ENCODE measurements at regions not wholly inside any gene's neighbourhood (a gene's known extent, or its start where the extent isn't known, plus 50 kb on each side); places are given as distances from the start of the nearest gene placed in this dataset.

- Mint-ChIP-seq H3K27ac (no peak overlapping the region), H3K4me3 (no peak overlapping the region), H3K36me3 (no peaks in the 10 kb centered on the region), H3K9me3 (peaks cover 2 to 32% (median 5%) of the 10 kb centered on the region in 7 donors), H3K27me3 (no peaks in the 10 kb centered on the region), H3K4me1 (no peaks in the 10 kb centered on the region)
- Histone ChIP-seq H3K9me3 (ENCODE audit: control insufficient read depth in 2 of 2, low read length in 2 of 2) (no peaks in the 10 kb centered on the region), H3K4me3 (ENCODE audit: low read depth, low read length) (no peak overlapping the region), H3K36me3 (ENCODE audit: control insufficient read depth, insufficient read depth, low read length) (no peaks in the 10 kb centered on the region), H3K4me1 (ENCODE audit: control insufficient read depth, insufficient read depth, low read length, poor library complexity, severe bottlenecking) (no peaks in the 10 kb centered on the region), H3K27me3 (ENCODE audit: control insufficient read depth, insufficient read depth, low read length) (no peaks in the 10 kb centered on the region), H3K27ac (ENCODE audit: insufficient read depth, low read length, poor library complexity, severe bottlenecking) (no peak overlapping the region)
- DNase-seq (no peak), ATAC-seq (ENCODE audit: low read depth in 2 of 2) (no peak)
Measured at GRCh38 chr18:73147590-73147989, 279.8 kb upstream of the NETO1 start.

- no peak overlapping the region for H3K4me3 Mint-ChIP-seq
- ATAC-seq (ENCODE audit: low read depth in 2 of 2) (no peak), DNase-seq (no peak)
- H3K9me3 Mint-ChIP-seq: peaks cover 0 to 28% (median 5%) of the 10 kb centered on the region in 7 donors
- H3K27me3 Mint-ChIP-seq: no peaks in the 10 kb centered on the region
- Histone ChIP-seq H3K36me3 (ENCODE audit: control insufficient read depth, insufficient read depth, low read length) (no peaks in the 10 kb centered on the region), H3K9me3 (ENCODE audit: control insufficient read depth in 2 of 2, low read length in 2 of 2) (no peaks in the 10 kb centered on the region), H3K27ac (ENCODE audit: insufficient read depth, low read length, poor library complexity, severe bottlenecking) (no peak overlapping the region), H3K4me3 (ENCODE audit: low read depth, low read length) (no peak overlapping the region), H3K27me3 (ENCODE audit: control insufficient read depth, insufficient read depth, low read length) (no peaks in the 10 kb centered on the region), H3K4me1 (ENCODE audit: control insufficient read depth, insufficient read depth, low read length, poor library complexity, severe bottlenecking) (no peaks in the 10 kb centered on the region)
- no peaks in the 10 kb centered on the region for H3K4me1 Mint-ChIP-seq
- no peak overlapping the region for H3K27ac Mint-ChIP-seq
- no peaks in the 10 kb centered on the region for H3K36me3 Mint-ChIP-seq
Measured at GRCh38 chr18:73144030-73144429, 276.2 kb upstream of the NETO1 start.

GRCh38 chr18:73136134-73136533, 268.3 kb upstream of the NETO1 start:
- Mint-ChIP-seq H3K4me1 (no peaks in the 10 kb centered on the region), H3K36me3 (no peaks in the 10 kb centered on the region), H3K9me3 (peaks cover 0 to 7% (median 3%) of the 10 kb centered on the region in 7 donors), H3K4me3 (no peak overlapping the region), H3K27me3 (no peaks in the 10 kb centered on the region), H3K27ac (no peak overlapping the region)
- Histone ChIP-seq H3K9me3 (ENCODE audit: control insufficient read depth in 2 of 2, low read length in 2 of 2) (peaks cover 0 to 6% of the 10 kb centered on the region in 2 experiments), H3K4me3 (ENCODE audit: low read depth, low read length) (no peak overlapping the region), H3K27me3 (ENCODE audit: control insufficient read depth, insufficient read depth, low read length) (no peaks in the 10 kb centered on the region), H3K27ac (ENCODE audit: insufficient read depth, low read length, poor library complexity, severe bottlenecking) (no peak overlapping the region), H3K36me3 (ENCODE audit: control insufficient read depth, insufficient read depth, low read length) (no peaks in the 10 kb centered on the region), H3K4me1 (ENCODE audit: control insufficient read depth, insufficient read depth, low read length, poor library complexity, severe bottlenecking) (no peaks in the 10 kb centered on the region)
- DNase-seq: no peak
- no peak for ATAC-seq (ENCODE audit: low read depth in 2 of 2)

- no peak for ATAC-seq (ENCODE audit: low read depth in 2 of 2)
- no peak overlapping the region for H3K4me3 ChIP-seq (ENCODE audit: low read depth, low read length)
- no peaks in the 10 kb centered on the region for H3K4me1 ChIP-seq (ENCODE audit: control insufficient read depth, insufficient read depth, low read length, poor library complexity, severe bottlenecking)
- no peaks in the 10 kb centered on the region for H3K36me3 ChIP-seq (ENCODE audit: control insufficient read depth, insufficient read depth, low read length)
- no peaks in the 10 kb centered on the region for H3K36me3 Mint-ChIP-seq
- peaks cover 0 to 17% (median 5%) of the 10 kb centered on the region in 7 donors for H3K9me3 Mint-ChIP-seq
- H3K9me3 ChIP-seq (ENCODE audit: control insufficient read depth in 2 of 2, low read length in 2 of 2): peaks cover 0 to 7% of the 10 kb centered on the region in 2 experiments
- H3K27ac ChIP-seq (ENCODE audit: insufficient read depth, low read length, poor library complexity, severe bottlenecking): no peak overlapping the region
- no peaks in the 10 kb centered on the region for H3K27me3 Mint-ChIP-seq
- no peak overlapping the region for H3K27ac Mint-ChIP-seq
- no peaks in the 10 kb centered on the region for H3K4me1 Mint-ChIP-seq
- H3K27me3 ChIP-seq (ENCODE audit: control insufficient read depth, insufficient read depth, low read length): no peaks in the 10 kb centered on the region
- no peak overlapping the region for H3K4me3 Mint-ChIP-seq
- DNase-seq: no peak
Measured at GRCh38 chr18:73124175-73124574, 256.4 kb upstream of the NETO1 start.

GRCh38 chr18:73121207-73121606, 253.4 kb upstream of the NETO1 start:
- Mint-ChIP-seq H3K36me3 (no peaks in the 10 kb centered on the region), H3K9me3 (peaks cover 0 to 17% (median 5%) of the 10 kb centered on the region in 7 donors), H3K4me3 (no peak overlapping the region), H3K27me3 (no peaks in the 10 kb centered on the region), H3K4me1 (no peaks in the 10 kb centered on the region), H3K27ac (no peak overlapping the region)
- Histone ChIP-seq H3K36me3 (ENCODE audit: control insufficient read depth, insufficient read depth, low read length) (no peaks in the 10 kb centered on the region), H3K9me3 (ENCODE audit: control insufficient read depth in 2 of 2, low read length in 2 of 2) (peaks cover 0 to 7% of the 10 kb centered on the region in 2 experiments), H3K4me1 (ENCODE audit: control insufficient read depth, insufficient read depth, low read length, poor library complexity, severe bottlenecking) (no peaks in the 10 kb centered on the region), H3K27ac (ENCODE audit: insufficient read depth, low read length, poor library complexity, severe bottlenecking) (no peak overlapping the region), H3K4me3 (ENCODE audit: low read depth, low read length) (no peak overlapping the region), H3K27me3 (ENCODE audit: control insufficient read depth, insufficient read depth, low read length) (no peaks in the 10 kb centered on the region)
- no peak for DNase-seq
- no peak for ATAC-seq (ENCODE audit: low read depth in 2 of 2)

GRCh38 chr18:73120626-73121025, 252.8 kb upstream of the NETO1 start:
- Histone ChIP-seq H3K36me3 (ENCODE audit: control insufficient read depth, insufficient read depth, low read length) (no peaks in the 10 kb centered on the region), H3K27me3 (ENCODE audit: control insufficient read depth, insufficient read depth, low read length) (no peaks in the 10 kb centered on the region), H3K4me1 (ENCODE audit: control insufficient read depth, insufficient read depth, low read length, poor library complexity, severe bottlenecking) (no peaks in the 10 kb centered on the region), H3K4me3 (ENCODE audit: low read depth, low read length) (no peak overlapping the region), H3K9me3 (ENCODE audit: control insufficient read depth in 2 of 2, low read length in 2 of 2) (peaks cover 0 to 7% of the 10 kb centered on the region in 2 experiments), H3K27ac (ENCODE audit: insufficient read depth, low read length, poor library complexity, severe bottlenecking) (no peak overlapping the region)
- Mint-ChIP-seq H3K4me3 (no peak overlapping the region), H3K27me3 (no peaks in the 10 kb centered on the region), H3K27ac (no peak overlapping the region), H3K9me3 (peaks cover 0 to 17% (median 5%) of the 10 kb centered on the region in 7 donors), H3K36me3 (no peaks in the 10 kb centered on the region), H3K4me1 (no peaks in the 10 kb centered on the region)
- DNase-seq (no peak), ATAC-seq (ENCODE audit: low read depth in 2 of 2) (no peak)

GRCh38 chr18:73119574-73119973, 251.8 kb upstream of the NETO1 start:
- Histone ChIP-seq H3K4me3 (ENCODE audit: low read depth, low read length) (no peak overlapping the region), H3K27ac (ENCODE audit: insufficient read depth, low read length, poor library complexity, severe bottlenecking) (no peak overlapping the region)
- no peak for DNase-seq

GRCh38 chr18:73118121-73118816, 250.5 kb upstream of the NETO1 start:
- no peaks in the 10 kb centered on the region for H3K36me3 ChIP-seq (ENCODE audit: control insufficient read depth, insufficient read depth, low read length)
- no peaks in the 10 kb centered on the region for H3K36me3 Mint-ChIP-seq
- no peaks in the 10 kb centered on the region for H3K4me1 ChIP-seq (ENCODE audit: control insufficient read depth, insufficient read depth, low read length, poor library complexity, severe bottlenecking)
- H3K27me3 ChIP-seq (ENCODE audit: control insufficient read depth, insufficient read depth, low read length): no peaks in the 10 kb centered on the region
- H3K27me3 Mint-ChIP-seq: no peaks in the 10 kb centered on the region
- ATAC-seq (ENCODE audit: low read depth in 2 of 2): no peak
- H3K4me3 Mint-ChIP-seq: no peak overlapping the region
- DNase-seq: no peak
- H3K9me3 Mint-ChIP-seq: peaks cover 0 to 15% (median 5%) of the 10 kb centered on the region in 7 donors
- H3K4me1 Mint-ChIP-seq: no peaks in the 10 kb centered on the region
- no peak overlapping the region for H3K27ac Mint-ChIP-seq
- peaks cover 0 to 7% of the 10 kb centered on the region in 2 experiments for H3K9me3 ChIP-seq (ENCODE audit: control insufficient read depth in 2 of 2, low read length in 2 of 2)
- no peak overlapping the region for H3K4me3 ChIP-seq (ENCODE audit: low read depth, low read length)
- no peak overlapping the region for H3K27ac ChIP-seq (ENCODE audit: insufficient read depth, low read length, poor library complexity, severe bottlenecking)

More at GRCh38 chr18:73119574-73119973, 251.8 kb upstream of the NETO1 start:
- Mint-ChIP-seq H3K4me3 (no peak overlapping the region), H3K36me3 (no peaks in the 10 kb centered on the region), H3K4me1 (no peaks in the 10 kb centered on the region), H3K9me3 (peaks cover 0 to 14% (median 5%) of the 10 kb centered on the region in 7 donors), H3K27me3 (no peaks in the 10 kb centered on the region), H3K27ac (no peak overlapping the region)
- H3K27me3 ChIP-seq (ENCODE audit: control insufficient read depth, insufficient read depth, low read length): no peaks in the 10 kb centered on the region
- peaks cover 0 to 7% of the 10 kb centered on the region in 2 experiments for H3K9me3 ChIP-seq (ENCODE audit: control insufficient read depth in 2 of 2, low read length in 2 of 2)
- no peaks in the 10 kb centered on the region for H3K36me3 ChIP-seq (ENCODE audit: control insufficient read depth, insufficient read depth, low read length)
- ATAC-seq (ENCODE audit: low read depth in 2 of 2): no peak
- H3K4me1 ChIP-seq (ENCODE audit: control insufficient read depth, insufficient read depth, low read length, poor library complexity, severe bottlenecking): no peaks in the 10 kb centered on the region
